HEK293T (cell line): ENCODE measurements at regions not wholly inside any gene's neighbourhood (a gene's known extent, or its start where the extent isn't known, plus 50 kb on each side); places are given as distances from the start of the nearest gene placed in this dataset.
"Not testable (repeated sequence)": the region's sequence is repeated elsewhere in the genome, so short reads cannot be mapped to it uniquely, and the experiment has no call there.

Source experiments
- CTCF ChIA-PET: fragments of 350-600 bp; formaldehyde crosslinking; extraction: SDS; loops from one replicate; lab custom pipeline; 2021; ENCODE audit warnings: antibody characterized with exemption, inconsistent platforms; lab: Yijun Ruan, JAX
- POLR2A ChIA-PET: fragments of 350-600 bp; formaldehyde crosslinking; extraction: SDS; loops from one replicate; lab custom pipeline; 2020; ENCODE audit warnings: antibody characterized with exemption, inconsistent platforms; lab: Yijun Ruan, JAX
- DNase-seq: peaks from one replicate; pipeline ENCODE4 v3.0.0; 2012; ENCODE audit warnings: mixed read lengths; ENCODE audit errors: extremely low spot score
- ARNT ChIP-seq: fragments of 450-650 bp; IDR thresholded peaks from 2 replicates; pipeline ENCODE4 v1.6.1; 2017; ENCODE audit warnings: mild to moderate bottlenecking
- BHLHE40 ChIP-seq: fragments of 450-650 bp; IDR thresholded peaks from 2 replicates; pipeline ENCODE4 v1.6.1; 2016; ENCODE audit warnings: mild to moderate bottlenecking, moderate library complexity, borderline replicate concordance
- CTBP1 ChIP-seq: fragments of 450-650 bp; IDR thresholded peaks from 2 replicates; pipeline ENCODE4 v1.6.1; 2016; ENCODE audit warnings: borderline replicate concordance
- ELF4 ChIP-seq: fragments of 450-650 bp; IDR thresholded peaks from 2 replicates; pipeline ENCODE4 v1.6.1; 2017; ENCODE audit warnings: antibody characterized with exemption
- FOXA1 ChIP-seq: fragments of 450-650 bp; IDR thresholded peaks from 2 replicates; pipeline ENCODE4 v1.6.1; 2016; ENCODE audit warnings: mild to moderate bottlenecking
- FOXK2 ChIP-seq: fragments of 450-650 bp; IDR thresholded peaks from 2 replicates; pipeline ENCODE4 v1.6.1; 2016; ENCODE audit warnings: mild to moderate bottlenecking
- FOXM1 ChIP-seq: fragments of 450-650 bp; IDR thresholded peaks from 2 replicates; pipeline ENCODE4 v1.6.1; 2017; ENCODE audit warnings: mild to moderate bottlenecking, borderline replicate concordance
- HDGF ChIP-seq: fragments of 450-650 bp; IDR thresholded peaks from 2 replicates; pipeline ENCODE4 v1.6.1; 2017; ENCODE audit warnings: antibody characterized with exemption, borderline replicate concordance
- L3MBTL2 ChIP-seq: fragments of 450-650 bp; conservative IDR thresholded peaks from 2 replicates; pipeline ENCODE4 v1.6.1; 2016; ENCODE audit warnings: mild to moderate bottlenecking
- LEF1 ChIP-seq: fragments of 450-650 bp; IDR thresholded peaks from 2 replicates; pipeline ENCODE4 v1.6.1; 2017; ENCODE audit warnings: mild to moderate bottlenecking, borderline replicate concordance
- NFRKB ChIP-seq: fragments of 450-650 bp; IDR thresholded peaks from 2 replicates; pipeline ENCODE4 v1.6.1; 2016; ENCODE audit warnings: mild to moderate bottlenecking, moderate library complexity
- SP1 ChIP-seq: fragments of 450-650 bp; IDR thresholded peaks from 2 replicates; pipeline ENCODE4 v1.6.1; 2017
- SUZ12 ChIP-seq: fragments of 450-650 bp; IDR thresholded peaks from 2 replicates; pipeline ENCODE4 v1.6.1; 2016; ENCODE audit warnings: mild to moderate bottlenecking
- TARDBP ChIP-seq: fragments of 450-650 bp; IDR thresholded peaks from 2 replicates; pipeline ENCODE4 v1.6.1; 2016
- ZNF384 ChIP-seq: fragments of 450-650 bp; IDR thresholded peaks from 2 replicates; pipeline ENCODE4 v1.6.1; 2016
- TF ChIP-seq, protein P1 (sequence below): fragments of 450-650 bp; IDR thresholded peaks from 2 replicates; pipeline ENCODE4 v1.6.1; 2016

DNA sequence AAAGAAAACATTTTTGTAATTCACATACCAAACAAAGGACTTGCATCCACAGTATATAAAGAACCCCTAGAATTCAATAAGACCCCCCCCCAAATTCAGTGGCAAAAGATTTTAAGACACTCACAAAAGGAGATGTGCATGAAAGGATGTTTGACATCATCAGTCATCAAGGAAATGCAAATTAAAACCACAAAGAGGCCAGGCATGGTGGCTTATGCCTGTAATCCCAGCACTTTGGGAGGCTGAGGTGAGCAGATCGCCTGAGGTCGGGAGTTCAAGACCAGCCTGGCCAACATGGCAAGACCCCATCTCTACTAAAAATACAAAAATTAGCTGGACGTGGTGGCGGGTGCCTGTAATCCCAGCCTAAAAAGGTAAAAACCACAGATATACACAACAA lies 61.3 kb downstream of the AIPL1 start:
- CTCF ChIA-PET, DNase-seq, POLR2A ChIA-PET: not testable (repeated sequence)

DNA sequence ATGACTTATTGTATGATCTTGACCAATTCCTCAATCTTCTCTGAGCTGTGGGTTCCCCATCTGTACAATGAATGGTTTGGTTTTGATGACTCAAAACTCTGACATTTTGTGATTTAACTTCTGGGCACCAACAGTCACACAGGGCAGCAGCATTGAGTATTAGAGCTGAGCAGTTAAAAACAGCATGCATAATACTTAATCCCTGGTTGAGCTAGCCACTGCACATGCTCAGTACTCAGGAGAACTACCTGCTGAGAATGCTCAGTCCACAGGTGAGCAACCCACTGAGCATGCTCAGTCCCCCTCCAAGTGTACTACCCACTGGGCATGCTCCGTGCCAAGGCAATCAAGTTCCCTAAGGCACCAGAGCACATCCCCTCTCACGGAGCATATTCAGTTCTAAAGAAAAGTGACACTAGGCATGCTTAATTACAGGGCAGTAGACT lies 68.7 kb downstream of the AIPL1 start:
- ChIA-PET POLR2A (no interaction called here), CTCF (no interaction called here)
- DNase-seq = no peak
- TF ChIP-seq, protein P1, sequence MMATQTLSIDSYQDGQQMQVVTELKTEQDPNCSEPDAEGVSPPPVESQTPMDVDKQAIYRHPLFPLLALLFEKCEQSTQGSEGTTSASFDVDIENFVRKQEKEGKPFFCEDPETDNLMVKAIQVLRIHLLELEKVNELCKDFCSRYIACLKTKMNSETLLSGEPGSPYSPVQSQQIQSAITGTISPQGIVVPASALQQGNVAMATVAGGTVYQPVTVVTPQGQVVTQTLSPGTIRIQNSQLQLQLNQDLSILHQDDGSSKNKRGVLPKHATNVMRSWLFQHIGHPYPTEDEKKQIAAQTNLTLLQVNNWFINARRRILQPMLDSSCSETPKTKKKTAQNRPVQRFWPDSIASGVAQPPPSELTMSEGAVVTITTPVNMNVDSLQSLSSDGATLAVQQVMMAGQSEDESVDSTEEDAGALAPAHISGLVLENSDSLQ = no peak
- no peak for TF ChIP-seq FOXM1
- TF ChIP-seq TARDBP = no peak
- no peak for TF ChIP-seq FOXK2
- TF ChIP-seq BHLHE40 = no peak
- no peak for TF ChIP-seq SUZ12
- no peak for TF ChIP-seq ZNF384
- no peak for TF ChIP-seq LEF1
- TF ChIP-seq ELF4 = no peak
- TF ChIP-seq ARNT = no peak
- TF ChIP-seq FOXA1 = no peak

- no peak for DNase-seq
- CTCF ChIA-PET = no interaction called here
- POLR2A ChIA-PET = no interaction called here
- TF ChIP-seq FOXK2 (no peak), LEF1 (no peak), FOXM1 (no peak), CTBP1 (no peak), SUZ12 (no peak), NFRKB (no peak), SP1 (no peak), L3MBTL2 (no peak), ZNF384 (no peak)
- TF ChIP-seq, protein P1 = no peak
Observed at GRCh38 chr17:6365200-6365943, 69.5 kb downstream of the AIPL1 start.

- TF ChIP-seq L3MBTL2 (no peak), BHLHE40 (no peak), ELF4 (no peak), LEF1 (no peak), HDGF (no peak), FOXM1 (no peak), SP1 (no peak), ZNF384 (no peak), FOXK2 (no peak), NFRKB (no peak), TARDBP (no peak), ARNT (no peak), SUZ12 (no peak), FOXA1 (no peak), CTBP1 (no peak)
- TF ChIP-seq, protein P1 = no peak
- ChIA-PET POLR2A (no interaction called here), CTCF (no interaction called here)
- DNase-seq = peak; percentile 59
Observed at GRCh38 chr17:6361733-6362132, 73.2 kb downstream of the AIPL1 start.

DNA sequence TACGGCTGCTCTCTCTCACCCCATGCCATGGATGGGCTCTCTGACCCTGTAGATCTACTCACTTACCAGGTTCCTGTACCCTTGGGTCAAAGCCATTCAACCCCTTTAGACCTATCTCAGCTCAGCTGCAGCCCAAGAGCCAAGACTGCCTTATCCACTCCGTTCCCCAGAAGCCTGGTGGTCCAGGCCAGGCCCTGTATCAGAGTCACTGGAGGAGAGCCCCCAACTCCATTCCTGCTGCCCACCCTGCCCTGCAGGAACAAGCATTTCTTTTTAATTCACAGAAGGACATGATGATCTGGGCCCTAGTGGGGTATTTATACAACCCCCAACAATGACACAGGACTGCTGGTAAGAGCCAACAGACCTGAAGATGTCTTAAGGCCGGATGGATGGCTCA lies 76.8 kb downstream of the AIPL1 start:
- TF ChIP-seq FOXM1 = no peak
- no peak for TF ChIP-seq SUZ12
- no peak for TF ChIP-seq BHLHE40
- no peak for TF ChIP-seq SP1
- TF ChIP-seq ZNF384 = no peak
- no peak for TF ChIP-seq ARNT
- TF ChIP-seq FOXK2 = no peak
- no peak for TF ChIP-seq LEF1
- TF ChIP-seq HDGF = no peak
- no peak for TF ChIP-seq ELF4
- TF ChIP-seq, protein P1 = no peak
- no peak for TF ChIP-seq NFRKB
- POLR2A ChIA-PET = no interaction called here
- no peak for DNase-seq
- CTCF ChIA-PET = no interaction called here

- no peak for TF ChIP-seq SP1
- no peak for TF ChIP-seq CTBP1
- no peak for TF ChIP-seq L3MBTL2
- TF ChIP-seq ZNF384 = no peak
- no peak for TF ChIP-seq FOXA1
- TF ChIP-seq BHLHE40 = no peak
- TF ChIP-seq FOXM1 = no peak
- no peak for TF ChIP-seq SUZ12
- DNase-seq = no peak
- ChIA-PET POLR2A (no interaction called here), CTCF (no interaction called here)
Observed at GRCh38 chr17:6356562-6356961, 78.4 kb downstream of the AIPL1 start.
